ENCODE measurements at regions not wholly inside any gene's neighbourhood (a gene's known extent, or its start where the extent isn't known, plus 50 kb on each side); places are given as distances from the start of the nearest gene placed in this dataset.

DNA sequence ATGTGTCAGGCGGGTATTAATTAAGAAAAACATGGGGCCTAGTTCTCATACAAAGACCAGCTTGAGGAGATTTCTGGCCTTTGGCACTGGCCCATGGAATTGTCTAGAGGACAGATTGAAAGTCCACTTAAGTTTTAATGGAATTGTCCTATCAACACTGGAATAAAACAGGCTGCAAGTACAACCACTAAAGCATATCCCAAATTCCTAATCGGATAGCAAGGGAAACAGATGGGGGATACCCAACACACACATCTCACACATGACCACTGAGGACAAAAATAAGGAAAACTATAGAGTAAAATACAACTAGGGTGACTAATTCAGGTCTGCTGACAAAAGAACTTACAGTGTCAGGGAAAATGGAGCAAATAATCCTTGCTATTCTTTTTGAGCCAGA is 167.8 kb downstream of the GASK1B start:
- DNase-seq = no peak
- H3K4me1 Mint-ChIP-seq (ENCODE audit: low read depth, unreplicated experiment) = no peaks in the 10 kb centered on the region
- H3K36me3 Mint-ChIP-seq (ENCODE audit: insufficient read depth, unreplicated experiment) = no peaks in the 10 kb centered on the region
- no peak overlapping the region for H3K4me3 Mint-ChIP-seq (ENCODE audit: low read depth, unreplicated experiment)
- H3K9me3 Mint-ChIP-seq (ENCODE audit: low read depth, unreplicated experiment) = no peaks in the 10 kb centered on the region
- TF ChIP-seq, protein P1, sequence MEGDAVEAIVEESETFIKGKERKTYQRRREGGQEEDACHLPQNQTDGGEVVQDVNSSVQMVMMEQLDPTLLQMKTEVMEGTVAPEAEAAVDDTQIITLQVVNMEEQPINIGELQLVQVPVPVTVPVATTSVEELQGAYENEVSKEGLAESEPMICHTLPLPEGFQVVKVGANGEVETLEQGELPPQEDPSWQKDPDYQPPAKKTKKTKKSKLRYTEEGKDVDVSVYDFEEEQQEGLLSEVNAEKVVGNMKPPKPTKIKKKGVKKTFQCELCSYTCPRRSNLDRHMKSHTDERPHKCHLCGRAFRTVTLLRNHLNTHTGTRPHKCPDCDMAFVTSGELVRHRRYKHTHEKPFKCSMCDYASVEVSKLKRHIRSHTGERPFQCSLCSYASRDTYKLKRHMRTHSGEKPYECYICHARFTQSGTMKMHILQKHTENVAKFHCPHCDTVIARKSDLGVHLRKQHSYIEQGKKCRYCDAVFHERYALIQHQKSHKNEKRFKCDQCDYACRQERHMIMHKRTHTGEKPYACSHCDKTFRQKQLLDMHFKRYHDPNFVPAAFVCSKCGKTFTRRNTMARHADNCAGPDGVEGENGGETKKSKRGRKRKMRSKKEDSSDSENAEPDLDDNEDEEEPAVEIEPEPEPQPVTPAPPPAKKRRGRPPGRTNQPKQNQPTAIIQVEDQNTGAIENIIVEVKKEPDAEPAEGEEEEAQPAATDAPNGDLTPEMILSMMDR (IDR thresholded peaks at IDR 0.05; ENCODE audit: unreplicated experiment) = no peak
- no peak overlapping the region for H3K27ac Mint-ChIP-seq (ENCODE audit: unreplicated experiment)
- BruUV-seq (replicated peaks) = no TSS peak
- CTCF ChIA-PET = no interaction called here
- no peaks in the 10 kb centered on the region for H3K27me3 Mint-ChIP-seq (ENCODE audit: unreplicated experiment)
- intact Hi-C loops (cut with micrococcal nuclease; ENCODE audit: unreplicated experiment) = no loop called here

DNA sequence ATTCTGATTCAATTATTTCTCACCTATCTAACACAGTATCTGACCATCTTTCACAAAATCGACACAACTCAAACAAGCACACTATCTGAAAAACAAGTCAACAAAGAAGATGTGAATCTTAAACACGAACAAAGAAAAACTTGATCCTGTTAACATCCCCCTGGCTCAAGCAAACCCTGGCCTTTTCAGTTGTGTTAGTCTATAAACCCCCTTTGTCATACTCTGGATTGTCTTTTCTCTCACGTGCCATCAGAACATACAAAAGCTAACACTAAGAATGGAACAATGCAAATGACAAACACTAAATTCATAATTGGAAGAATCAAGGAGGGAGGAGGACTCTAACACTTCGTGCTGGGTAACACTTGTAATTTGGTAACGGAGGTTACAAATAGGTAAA is 168.7 kb downstream of the GASK1B start:
- Mint-ChIP-seq H3K27me3 (ENCODE audit: unreplicated experiment) (no peaks in the 10 kb centered on the region), H3K27ac (ENCODE audit: unreplicated experiment) (no peak overlapping the region), H3K9me3 (ENCODE audit: low read depth, unreplicated experiment) (no peaks in the 10 kb centered on the region), H3K4me1 (ENCODE audit: low read depth, unreplicated experiment) (no peaks in the 10 kb centered on the region), H3K36me3 (ENCODE audit: insufficient read depth, unreplicated experiment) (no peaks in the 10 kb centered on the region), H3K4me3 (ENCODE audit: low read depth, unreplicated experiment) (no peak overlapping the region)
- TF ChIP-seq, protein P1 (IDR thresholded peaks at IDR 0.05; ENCODE audit: unreplicated experiment) = no peak
- DNase-seq = no peak
- CTCF ChIA-PET = no interaction called here
- BruUV-seq (replicated peaks) = no TSS peak
- intact Hi-C loops (cut with micrococcal nuclease; ENCODE audit: unreplicated experiment) = no loop called here

DNA sequence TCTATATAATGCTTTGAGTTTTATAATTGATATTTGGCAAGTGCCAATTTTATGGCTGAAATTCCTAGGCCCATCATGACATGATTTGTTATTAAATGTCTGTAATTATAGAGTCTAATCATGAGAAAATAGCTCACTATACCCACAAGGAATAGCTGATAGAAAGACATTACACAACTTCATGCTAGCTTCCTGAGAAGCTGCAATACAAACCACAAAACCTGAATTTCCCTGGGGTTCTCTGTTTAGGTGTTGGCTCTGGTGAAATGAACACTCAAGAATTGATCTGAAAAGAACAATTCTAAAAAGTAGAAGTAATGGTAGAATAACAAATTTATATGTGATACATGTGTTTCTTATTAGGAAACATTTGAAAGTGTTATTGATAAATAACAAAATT is 169.6 kb downstream of the GASK1B start:
- no TSS peak for BruUV-seq (replicated peaks)
- Mint-ChIP-seq H3K27ac (ENCODE audit: unreplicated experiment) (no peak overlapping the region), H3K9me3 (ENCODE audit: low read depth, unreplicated experiment) (no peaks in the 10 kb centered on the region), H3K27me3 (ENCODE audit: unreplicated experiment) (no peaks in the 10 kb centered on the region), H3K36me3 (ENCODE audit: insufficient read depth, unreplicated experiment) (no peaks in the 10 kb centered on the region), H3K4me3 (ENCODE audit: low read depth, unreplicated experiment) (no peak overlapping the region), H3K4me1 (ENCODE audit: low read depth, unreplicated experiment) (no peaks in the 10 kb centered on the region)
- TF ChIP-seq, protein P1 (IDR thresholded peaks at IDR 0.05; ENCODE audit: unreplicated experiment) = no peak
- no peak for DNase-seq
- CTCF ChIA-PET = no interaction called here
- intact Hi-C loops (cut with micrococcal nuclease; ENCODE audit: unreplicated experiment) = no loop called here

DNA sequence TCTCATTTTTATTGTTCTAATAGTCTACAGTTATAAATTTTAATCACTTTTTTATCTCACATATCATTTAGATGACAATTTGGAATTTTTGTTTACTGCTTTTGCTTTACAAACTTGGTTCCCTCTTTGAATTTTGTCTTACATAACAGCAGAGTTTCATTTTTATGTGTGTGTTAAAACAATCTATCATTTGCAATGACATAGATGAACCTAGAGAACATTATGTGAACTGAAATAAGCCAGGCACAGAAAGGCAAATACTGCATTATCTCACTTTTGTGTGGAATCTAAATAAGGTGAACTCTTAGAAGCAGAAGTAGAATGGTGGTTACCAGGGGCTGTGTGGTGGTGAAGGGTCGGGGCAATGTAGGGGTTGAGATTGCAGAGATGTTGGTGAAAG is 170.7 kb downstream of the GASK1B start:
- Mint-ChIP-seq H3K36me3 (ENCODE audit: insufficient read depth, unreplicated experiment) (no peaks in the 10 kb centered on the region), H3K4me3 (ENCODE audit: low read depth, unreplicated experiment) (no peak overlapping the region), H3K9me3 (ENCODE audit: low read depth, unreplicated experiment) (no peaks in the 10 kb centered on the region), H3K4me1 (ENCODE audit: low read depth, unreplicated experiment) (peaks cover 5% of the 10 kb centered on the region), H3K27ac (ENCODE audit: unreplicated experiment) (no peak overlapping the region), H3K27me3 (ENCODE audit: unreplicated experiment) (no peaks in the 10 kb centered on the region)
- no TSS peak for BruUV-seq (replicated peaks)
- no peak for DNase-seq
- intact Hi-C loops (cut with micrococcal nuclease; ENCODE audit: unreplicated experiment) = no loop called here
- CTCF ChIA-PET = no interaction called here
- TF ChIP-seq, protein P1 (IDR thresholded peaks at IDR 0.05; ENCODE audit: unreplicated experiment) = no peak

DNA sequence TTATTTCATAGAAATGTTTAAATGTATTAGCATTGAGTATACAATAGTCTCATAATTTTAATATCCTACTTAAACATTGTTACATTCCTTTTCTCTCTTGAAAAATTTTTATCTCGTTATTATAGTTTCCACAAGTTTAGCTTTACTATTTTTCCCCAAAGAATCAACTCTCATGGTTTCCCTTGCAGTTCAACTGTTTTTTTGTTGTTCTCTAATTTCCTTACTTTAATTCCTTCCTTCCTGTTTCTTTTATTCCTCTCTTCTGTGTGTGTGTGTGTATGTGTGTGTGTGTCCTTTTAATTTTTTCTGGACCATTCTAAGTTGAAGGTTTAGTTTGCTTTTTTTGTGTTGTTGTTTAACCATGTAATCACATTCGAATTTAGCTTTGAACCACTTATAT is 171.1 kb downstream of the GASK1B start:
- H3K4me3 Mint-ChIP-seq (ENCODE audit: low read depth, unreplicated experiment) = no peak overlapping the region
- intact Hi-C loops (cut with micrococcal nuclease; ENCODE audit: unreplicated experiment) = no loop called here

More for the DNA sequence above, 171.1 kb downstream of the GASK1B start:
- Mint-ChIP-seq H3K27me3 (ENCODE audit: unreplicated experiment) (no peaks in the 10 kb centered on the region), H3K9me3 (ENCODE audit: low read depth, unreplicated experiment) (no peaks in the 10 kb centered on the region), H3K36me3 (ENCODE audit: insufficient read depth, unreplicated experiment) (no peaks in the 10 kb centered on the region), H3K4me1 (ENCODE audit: low read depth, unreplicated experiment) (peaks cover 9% of the 10 kb centered on the region), H3K27ac (ENCODE audit: unreplicated experiment) (no peak overlapping the region)
- no TSS peak for BruUV-seq (replicated peaks)
- DNase-seq = no peak
- TF ChIP-seq, protein P1 (IDR thresholded peaks at IDR 0.05; ENCODE audit: unreplicated experiment) = no peak
- CTCF ChIA-PET = no interaction called here

Measured in Calu3 (cell line).